Activated CD4-positive, alpha-beta T cell treated with anti-CD3 and anti-CD28 coated beads, Interleukin-2, amount 50 U/mL, for 4 hours (primary cell): ENCODE measurements at regions not wholly inside any gene's neighbourhood (a gene's known extent, or its start where the extent isn't known, plus 50 kb on each side); places are given as distances from the start of the nearest gene placed in this dataset.
"Not testable (repeated sequence)": the region's sequence is repeated elsewhere in the genome, so short reads cannot be mapped to it uniquely, and the experiment has no call there.

Experiments used
- DNase-seq, 2 experiments: peaks; one replicate each; pipeline ENCODE4 v3.0.0-alpha.2; 2020

DNA sequence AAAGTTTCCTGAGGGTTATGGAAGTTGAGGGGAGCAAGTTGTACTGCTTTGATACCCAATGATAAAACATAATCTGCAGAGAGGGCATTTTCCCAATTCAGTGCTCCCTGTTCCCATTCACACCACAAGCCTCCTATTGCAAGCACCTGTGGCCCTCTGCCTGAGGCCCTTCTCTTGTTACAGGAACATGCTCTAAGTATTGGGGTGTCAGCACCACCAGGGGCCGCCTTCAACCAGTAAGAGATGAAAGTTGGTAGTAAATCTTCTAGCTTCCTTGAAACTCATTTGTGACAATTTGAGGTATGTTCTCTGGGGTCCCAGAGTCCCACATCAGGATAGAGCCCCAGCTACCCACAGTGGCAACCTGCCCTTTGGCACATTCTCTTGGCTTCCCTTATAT lies 265.4 kb upstream of the ARHGEF26 start:
- DNase-seq: no peak

DNA sequence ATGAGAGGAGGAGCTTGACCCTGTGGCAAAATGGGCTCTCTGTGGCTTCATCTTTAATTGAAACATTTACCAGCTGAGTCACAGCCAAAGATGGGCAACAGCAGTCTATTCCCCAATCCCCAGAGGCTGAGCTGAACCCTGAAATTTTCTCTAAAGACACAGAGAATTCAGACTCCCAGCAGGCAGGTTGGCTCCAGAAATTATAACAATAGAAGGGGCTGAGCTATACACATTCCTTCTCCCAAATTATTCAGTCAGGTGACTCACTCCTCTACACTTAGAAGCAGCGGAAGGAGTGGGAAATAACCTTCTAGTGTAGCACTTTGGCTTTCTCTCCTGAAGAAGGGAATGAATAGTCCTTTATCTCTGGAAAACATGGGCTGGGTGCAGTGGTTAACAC lies 264.3 kb upstream of the ARHGEF26 start:
- no peak for DNase-seq

DNA sequence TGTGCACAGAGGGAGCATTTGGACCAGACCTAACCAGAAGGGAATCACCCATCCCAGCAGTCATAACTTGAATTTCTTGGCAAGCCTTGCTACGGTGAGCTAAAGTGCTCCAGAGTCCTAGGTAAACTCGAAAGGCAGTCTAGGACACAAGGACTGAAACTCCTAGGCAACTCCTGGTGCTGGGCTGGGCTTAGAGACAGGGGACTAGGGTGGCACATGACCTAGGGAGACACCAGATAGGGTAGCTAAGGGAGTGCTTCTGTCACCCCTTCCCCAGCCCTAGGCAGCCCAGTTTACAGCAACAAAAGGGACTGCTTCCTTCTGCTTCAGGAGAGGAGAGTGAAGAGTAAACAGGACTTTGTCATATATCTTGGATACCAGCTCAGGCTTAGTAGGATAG lies 256.4 kb upstream of the ARHGEF26 start:
- DNase-seq: no peak

DNA sequence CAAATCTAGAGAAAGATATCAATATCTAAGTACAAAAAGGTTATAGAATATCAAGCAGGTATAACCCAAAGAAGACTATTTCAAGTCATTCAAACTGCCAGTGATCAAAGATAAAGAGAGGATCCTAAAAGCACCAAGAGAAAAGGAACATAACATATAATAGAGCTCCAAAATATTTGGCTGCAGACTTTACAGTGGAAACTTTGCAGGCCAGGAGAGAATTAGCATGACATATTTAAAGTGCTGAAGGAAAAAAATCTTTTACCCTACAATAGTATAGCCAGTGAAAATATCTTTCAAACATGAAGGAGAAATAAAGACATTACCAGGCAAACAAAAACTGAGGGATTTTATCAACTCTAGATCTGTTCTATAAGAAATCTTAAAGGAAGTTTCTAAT lies 254.3 kb upstream of the ARHGEF26 start:
- DNase-seq: no peak

DNA sequence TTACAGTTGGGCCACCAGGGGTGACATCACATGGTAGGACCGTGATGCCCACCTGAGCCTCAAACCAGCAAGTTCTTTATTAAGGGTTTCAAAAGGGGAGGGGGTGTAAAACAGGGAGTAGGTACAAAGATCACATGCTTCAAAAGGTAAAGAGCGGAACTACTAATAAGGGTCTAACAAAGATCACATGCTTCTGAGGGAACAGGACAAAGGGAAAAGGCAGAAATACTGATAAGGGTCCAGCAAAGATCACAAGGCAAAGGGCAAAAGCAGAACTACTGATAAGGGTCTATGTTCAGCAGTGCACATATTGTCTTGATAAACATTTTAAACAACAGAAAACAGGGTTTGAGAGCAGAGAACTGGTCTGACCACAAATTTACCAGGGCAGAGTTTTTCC lies 246.8 kb upstream of the ARHGEF26 start:
- DNase-seq: not testable (repeated sequence)

DNA sequence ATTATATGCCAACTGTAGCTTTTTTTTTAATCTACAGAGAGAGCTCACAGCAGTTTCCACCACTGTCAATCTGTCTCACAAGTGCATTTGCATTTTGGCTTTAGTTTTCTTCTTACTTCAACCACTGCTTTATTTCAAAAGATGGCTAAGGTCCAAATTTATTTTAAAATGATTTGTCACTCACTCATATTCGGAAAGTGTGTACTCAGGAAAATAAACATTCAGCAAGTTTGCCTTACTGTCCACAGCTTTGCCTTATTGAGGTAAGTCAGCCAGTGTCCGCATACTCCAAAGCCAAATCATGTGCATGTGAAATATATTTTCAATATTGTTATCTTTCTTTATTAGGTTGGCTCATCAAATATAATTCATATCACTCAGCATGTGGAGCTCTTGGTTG lies 240.7 kb upstream of the ARHGEF26 start:
- DNase-seq: no peak

DNA sequence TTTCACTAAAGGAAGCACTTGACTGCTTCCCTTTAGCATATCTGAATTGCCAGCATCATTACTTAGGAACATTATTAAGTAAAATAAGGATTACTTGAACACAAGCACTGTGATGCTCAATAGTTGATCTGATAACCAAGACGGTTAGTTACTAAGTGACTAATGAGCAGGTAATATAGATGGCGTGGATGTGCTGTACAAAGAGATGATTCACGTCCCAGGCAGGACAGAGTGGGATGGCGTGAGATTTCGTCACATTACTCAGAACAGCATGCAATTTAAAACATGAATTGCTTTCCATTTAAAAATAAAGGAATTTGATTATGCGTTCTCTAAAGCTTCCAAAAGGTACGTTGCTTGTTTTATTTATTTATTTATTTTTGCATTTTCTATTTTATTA lies 240.0 kb upstream of the ARHGEF26 start:
- no peak for DNase-seq

DNA sequence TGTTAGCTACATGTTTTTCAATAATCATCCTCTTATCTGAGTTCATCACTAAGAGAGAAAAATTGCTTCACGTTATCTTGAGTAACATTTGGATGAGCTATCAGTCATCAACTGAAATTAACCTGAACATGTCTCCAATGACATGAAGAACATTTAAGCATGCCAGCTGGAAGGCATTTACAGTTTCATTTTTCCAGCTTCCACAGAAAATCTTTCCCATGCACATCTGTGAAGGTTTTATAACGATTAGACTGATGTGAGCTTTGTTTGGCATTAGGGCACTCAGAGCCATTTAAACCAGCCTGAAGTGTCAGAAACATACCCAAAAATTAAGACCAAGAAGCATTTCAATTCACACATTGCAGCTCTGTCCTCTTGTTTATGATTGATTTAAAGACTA lies 235.8 kb upstream of the ARHGEF26 start:
- no peak for DNase-seq

DNA sequence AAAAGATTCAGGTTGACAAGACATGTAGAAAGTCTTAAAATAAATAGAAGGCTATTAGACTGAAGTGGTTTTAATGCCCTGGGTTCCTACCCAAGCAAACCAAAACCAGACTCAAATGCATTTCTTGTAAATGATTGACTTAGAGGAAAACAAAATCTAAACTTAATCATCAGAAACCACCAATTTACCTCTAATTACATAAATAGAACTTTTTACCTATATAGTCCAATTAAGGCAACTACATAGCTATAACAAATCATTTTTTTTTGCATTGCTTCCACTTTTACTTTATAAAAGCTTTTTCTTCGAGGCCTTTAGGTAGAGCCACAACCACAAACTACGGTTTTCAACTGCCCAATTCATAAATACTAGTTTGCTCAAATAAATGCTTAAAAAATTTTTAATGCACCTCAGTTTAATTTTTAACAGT lies 231.3 kb upstream of the ARHGEF26 start:
- no peak for DNase-seq

DNA sequence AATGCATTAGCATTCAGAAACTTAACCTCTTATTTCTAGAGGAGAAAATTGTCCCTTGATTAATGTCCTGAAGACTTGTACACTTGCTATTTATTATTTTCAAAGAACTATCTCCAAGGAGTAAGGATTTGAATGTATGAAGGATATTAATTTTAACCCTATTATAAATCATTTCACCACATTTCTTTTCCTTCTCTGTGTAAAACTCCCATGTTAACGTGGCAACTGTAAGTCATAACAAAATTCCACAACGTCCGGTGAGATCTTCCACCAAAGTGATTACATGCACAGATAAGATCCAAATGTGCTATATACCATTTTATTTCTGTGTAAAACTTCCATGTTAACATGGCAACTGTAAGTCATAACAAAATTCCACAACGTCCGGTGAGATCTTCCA lies 229.1 kb upstream of the ARHGEF26 start:
- DNase-seq: no peak

DNA sequence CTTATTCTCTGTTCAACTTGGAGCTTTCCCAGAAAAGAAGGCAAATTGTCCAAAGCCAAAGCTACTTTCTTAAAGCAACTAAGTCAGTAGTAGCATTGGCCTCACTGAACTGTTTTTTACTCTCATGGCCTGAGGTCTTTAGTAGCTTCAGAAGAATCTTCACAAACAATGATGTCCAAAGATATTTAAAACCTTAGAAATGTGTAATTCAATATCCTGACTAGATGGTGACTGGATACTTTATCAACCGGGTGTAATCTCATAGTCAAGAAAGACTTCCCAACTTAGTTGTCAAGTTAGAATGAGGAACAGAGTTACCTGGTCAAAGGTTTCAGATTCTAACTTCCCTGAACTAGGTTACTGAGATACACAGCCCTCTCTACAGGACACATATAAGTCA lies 226.3 kb upstream of the ARHGEF26 start:
- no peak for DNase-seq

DNA sequence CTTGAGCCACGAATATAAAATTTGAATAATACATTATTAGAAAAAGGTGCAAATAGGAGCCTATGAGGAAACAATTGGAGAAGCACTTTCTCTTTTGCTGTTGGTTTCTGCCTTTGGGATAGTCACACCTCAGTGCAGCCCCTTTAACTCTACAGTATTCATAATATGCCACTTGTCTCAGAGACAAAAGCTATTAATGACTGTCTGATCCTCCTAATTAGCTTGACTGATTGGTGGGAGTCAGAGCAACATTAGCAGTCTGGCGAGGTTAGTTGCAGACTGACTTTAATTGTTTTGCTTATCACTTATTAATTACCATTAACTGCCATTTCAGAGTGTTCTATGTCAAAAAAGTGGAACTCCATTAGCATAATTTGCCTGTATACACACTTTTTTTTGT lies 225.0 kb upstream of the ARHGEF26 start:
- DNase-seq: no peak

DNA sequence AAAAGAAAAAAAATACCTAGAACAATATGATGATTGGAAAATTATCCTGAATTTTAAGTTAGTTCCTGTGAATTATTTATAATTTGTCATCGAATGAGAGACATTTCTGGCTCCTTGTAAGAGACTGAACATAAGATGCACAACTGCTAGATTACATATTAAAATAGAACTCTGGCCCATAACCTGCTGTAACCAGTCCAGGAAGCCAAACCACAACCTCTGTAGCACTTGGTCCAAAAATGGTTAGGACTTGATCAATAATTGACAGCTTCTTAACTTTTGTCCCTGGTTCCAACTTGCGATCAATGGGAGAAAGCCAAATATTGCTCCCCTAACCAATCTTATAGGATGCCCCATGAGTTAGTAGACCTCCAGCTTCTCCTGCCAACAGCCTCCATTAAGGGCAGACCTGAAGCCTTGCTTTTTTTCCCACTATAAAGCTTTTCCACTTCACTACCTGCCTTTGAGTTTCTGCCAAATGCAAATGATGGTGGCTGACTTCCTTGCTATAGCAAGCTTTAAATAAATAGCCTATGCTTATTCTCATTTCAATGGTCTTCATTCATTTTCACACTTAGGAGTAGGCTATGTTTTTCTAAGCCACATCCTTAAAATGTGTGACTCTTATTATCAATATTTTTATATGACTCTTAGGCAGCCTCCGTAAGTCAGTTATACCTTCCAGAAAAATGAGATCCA lies 224.0 kb upstream of the ARHGEF26 start:
- DNase-seq: no peak

DNA sequence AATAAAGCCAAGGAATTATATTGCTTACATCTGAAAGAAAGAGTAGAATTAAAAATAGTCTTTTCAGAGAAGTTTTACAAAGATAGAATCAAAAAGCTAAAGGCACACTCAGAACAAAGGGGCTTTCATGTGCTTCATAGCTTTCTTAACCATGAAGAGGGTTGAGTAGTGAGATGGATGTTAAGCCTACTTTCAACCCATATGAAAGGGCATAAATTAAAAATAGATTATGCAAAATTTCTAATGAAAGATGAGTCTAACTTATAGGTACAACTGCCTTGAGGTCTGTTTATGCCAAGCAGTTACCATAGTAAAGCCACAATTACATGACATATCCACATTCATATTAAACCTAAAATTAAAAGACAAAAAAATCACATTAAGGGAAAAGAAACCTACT lies 223.3 kb upstream of the ARHGEF26 start:
- no peak for DNase-seq

DNA sequence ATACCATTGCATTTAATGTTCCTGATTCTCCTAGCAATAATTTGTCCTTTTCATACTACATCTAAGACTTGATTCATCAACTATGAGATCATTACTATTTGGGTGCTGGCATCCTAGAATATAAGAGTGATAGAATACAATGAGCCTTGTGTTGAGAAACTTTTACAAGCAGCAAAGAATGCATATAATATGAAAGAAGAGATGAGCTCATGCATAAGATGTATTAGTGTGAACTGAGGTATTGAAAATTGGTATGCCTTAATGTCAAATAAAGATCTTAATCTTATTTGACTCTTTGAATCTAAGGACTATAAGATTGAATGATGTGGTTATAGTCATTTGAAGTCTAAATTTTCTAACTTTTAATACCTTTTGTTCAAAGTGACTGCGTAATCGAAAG lies 220.0 kb upstream of the ARHGEF26 start:
- no peak for DNase-seq

DNA sequence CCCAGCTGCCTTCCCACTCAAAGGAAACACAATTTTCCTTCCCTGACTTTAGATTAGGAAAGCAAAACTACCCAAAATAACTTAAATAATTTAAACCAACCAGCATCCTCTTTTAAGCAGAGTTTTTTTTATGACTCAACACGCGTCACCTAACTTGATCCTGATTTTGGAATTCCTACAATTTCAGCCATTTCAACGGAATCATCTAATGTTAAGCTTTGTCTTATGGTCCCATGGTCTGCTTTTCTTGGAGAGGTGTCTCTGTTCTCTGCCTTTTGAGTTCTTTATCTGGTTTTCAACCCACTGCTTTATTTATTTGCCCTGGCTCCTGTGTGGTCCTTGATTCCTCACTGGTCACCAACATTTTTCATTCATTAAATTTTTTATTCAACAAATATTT lies 219.2 kb upstream of the ARHGEF26 start:
- DNase-seq: no peak

DNA sequence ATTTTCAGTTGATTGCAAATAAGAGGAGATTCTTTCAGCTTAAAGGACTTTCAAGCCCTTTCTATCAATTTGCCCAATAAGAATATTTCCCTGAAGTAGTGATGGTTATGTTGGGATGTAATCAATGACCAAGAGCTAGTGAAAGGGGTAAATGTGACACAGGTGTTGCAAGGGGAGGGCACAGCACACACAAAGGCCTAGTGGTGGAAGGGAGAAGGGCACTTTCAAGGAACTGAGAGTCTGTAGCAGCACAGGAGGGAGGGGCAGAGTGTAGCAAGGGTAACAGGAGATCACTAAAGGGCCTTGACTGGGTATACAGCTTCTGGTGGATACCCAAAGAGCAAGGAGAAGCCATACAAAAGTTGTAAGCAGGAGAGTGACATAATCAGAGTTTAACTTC lies 217.8 kb upstream of the ARHGEF26 start:
- no peak for DNase-seq

DNA sequence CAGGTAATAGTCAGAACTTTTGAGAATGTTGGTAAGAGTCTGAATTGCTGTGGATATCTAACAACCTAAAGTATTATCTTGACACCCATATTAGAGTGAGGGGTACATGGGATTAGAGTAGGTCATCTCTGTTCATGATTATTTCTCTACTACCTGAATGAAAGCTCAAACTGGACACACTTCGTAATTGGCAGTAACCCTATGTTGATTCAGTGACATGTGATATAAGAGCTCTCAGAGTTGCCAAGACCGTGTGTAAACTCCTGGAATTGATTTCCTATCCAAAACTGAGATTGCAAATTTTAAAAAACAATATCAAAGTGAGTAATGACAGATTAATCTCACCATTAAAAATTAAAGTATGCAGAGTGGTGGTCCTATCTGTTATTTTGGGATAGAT lies 214.8 kb upstream of the ARHGEF26 start:
- no peak for DNase-seq

DNA sequence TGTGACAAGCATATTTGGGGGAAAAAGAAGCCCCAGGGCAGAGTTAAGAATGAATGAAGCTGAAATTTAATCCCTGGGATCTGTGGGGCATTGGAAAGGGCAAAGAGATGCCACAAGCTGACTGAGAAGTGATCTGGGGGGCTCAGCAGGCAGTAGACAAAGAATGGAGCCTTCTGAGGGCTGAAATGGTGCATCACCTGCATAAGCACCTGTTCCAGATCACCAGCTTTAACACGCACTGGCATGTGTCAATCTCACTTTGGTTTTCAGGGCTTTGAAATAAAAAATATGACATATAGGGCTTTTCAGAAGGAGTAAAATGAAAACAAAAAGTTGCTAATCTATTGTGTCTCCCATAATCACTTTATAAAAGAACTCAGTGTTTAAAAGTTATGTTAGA lies 210.8 kb upstream of the ARHGEF26 start:
- no peak for DNase-seq

DNA sequence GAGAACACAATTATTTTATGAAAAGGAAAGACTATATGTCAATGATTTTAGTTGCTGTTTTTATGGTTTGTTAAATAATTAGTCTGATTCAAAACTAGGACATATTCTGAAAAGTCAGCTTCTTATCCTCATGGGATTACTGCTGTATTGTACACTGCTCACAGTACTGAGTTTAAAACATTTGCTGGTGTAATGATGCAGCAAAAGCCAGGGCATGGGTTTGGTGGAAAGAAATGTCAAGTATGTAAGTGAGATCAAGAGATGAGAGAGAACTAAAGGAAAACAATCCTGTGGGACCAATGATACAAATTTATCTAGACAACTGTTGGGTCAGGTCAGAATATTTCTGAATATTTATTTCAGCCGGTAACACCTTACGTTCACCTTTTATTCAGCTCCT lies 210.1 kb upstream of the ARHGEF26 start:
- no peak for DNase-seq

DNA sequence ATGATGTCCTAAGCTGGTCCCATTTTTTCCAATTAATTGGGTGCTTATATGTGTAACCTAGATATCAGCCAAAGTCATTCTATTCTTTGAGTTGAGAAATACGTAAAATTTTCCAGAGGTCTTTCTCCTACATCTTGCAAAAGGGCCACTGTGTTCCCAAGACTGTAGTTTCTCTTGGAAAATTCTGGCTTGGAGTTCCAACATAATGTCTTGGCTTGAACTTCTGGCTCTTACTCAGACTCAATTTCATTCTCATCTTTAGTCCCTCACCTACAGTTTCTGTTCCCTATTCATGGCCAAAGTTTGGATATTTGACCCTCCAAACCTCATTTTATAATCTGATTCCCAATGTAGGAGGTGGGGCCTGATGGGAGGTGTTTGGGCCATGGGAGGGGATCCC lies 201.4 kb upstream of the ARHGEF26 start:
- no peak for DNase-seq

DNA sequence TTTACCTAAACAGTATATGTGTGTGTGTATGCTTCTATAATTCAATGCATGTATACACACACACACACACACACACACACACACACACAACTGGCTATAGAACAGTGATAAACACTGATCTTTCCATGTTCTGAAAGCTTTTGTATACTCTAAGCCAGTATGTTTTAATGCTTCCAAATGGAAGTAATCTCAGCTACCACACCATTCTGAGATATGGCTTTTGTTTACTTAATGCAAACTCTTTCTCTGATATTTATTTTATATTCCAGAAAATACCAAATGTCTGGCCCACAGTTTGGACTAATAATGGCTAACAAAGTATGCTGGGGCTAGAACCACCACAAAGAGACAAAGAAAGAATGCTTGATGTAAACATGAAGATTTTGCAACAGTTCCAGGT lies 199.4 kb upstream of the ARHGEF26 start:
- DNase-seq: no peak

DNA sequence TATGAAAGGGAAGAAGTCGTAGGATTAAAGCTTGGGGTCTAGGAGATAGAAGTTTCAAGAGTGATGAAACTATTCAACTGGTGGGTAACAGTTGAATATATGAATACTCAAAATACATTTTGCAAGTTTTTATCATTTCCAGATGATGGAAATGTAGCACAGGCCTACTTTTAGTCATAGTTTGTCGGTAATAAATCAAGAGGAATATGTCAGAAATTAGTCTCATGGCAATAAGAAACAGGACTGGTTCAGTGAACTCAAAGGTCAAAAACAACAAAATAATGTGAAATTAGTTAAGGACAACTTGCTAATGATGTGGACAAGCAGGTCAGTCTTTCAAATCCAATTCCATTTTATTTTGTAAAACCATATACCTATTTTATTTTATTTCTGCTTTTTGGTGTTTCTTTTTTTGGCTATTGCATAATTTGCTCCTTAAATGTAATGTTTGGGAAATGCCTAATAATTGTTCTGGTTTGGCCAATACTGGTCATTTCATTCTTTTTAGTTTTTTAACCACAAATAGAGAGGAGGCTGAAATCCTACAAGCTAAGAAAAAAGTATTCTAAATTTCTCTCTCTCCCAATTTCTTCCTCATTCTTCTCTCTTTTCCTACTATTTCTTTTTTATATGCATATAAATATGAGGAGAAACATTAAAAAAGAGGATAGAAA lies 195.2 kb upstream of the ARHGEF26 start:
- no peak for DNase-seq

DNA sequence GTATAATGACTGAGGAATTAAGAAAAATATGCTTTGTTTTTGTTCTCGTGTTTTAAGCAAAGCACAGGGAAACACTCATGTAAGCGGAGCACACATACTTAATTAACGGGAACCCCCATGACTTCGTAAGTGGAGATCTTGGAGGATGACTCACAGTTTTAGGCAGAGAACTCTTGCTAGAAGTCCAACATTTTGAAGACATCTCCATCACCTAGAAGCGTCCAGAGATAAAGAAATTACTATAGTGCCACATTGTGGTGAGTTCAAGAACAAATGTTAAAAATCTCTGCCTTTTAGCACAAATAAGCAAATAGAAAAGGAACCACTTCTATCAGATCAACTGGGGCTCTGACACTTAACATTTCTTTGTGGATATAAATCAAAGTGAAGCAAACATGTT lies 194.1 kb upstream of the ARHGEF26 start:
- DNase-seq: no peak

DNA sequence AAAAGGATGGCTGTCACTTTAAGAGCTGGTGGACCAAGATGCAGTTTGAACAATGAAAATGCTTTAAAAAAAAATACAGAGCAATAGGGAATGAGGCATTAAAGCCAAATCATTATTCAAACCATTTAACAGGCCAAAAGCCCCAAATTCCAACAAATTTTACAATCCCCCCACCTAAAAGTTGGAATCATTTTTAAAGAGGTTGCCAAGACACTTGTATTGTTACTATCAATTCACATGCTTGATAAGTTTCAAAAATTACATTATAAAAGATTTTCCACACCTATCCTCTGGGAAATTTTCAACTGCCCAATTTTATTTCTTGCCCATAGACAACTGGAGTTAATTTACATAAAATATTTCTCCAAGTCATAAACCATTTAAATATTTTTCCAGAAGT lies 192.3 kb upstream of the ARHGEF26 start:
- no peak for DNase-seq
